ENCODE measurements at regions not wholly inside any gene's neighbourhood (a gene's known extent, or its start where the extent isn't known, plus 50 kb on each side); places are given as distances from the start of the nearest gene placed in this dataset.
"Not testable (repeated sequence)": the region's sequence is repeated elsewhere in the genome, so short reads cannot be mapped to it uniquely, and the experiment has no call there.

DNA sequence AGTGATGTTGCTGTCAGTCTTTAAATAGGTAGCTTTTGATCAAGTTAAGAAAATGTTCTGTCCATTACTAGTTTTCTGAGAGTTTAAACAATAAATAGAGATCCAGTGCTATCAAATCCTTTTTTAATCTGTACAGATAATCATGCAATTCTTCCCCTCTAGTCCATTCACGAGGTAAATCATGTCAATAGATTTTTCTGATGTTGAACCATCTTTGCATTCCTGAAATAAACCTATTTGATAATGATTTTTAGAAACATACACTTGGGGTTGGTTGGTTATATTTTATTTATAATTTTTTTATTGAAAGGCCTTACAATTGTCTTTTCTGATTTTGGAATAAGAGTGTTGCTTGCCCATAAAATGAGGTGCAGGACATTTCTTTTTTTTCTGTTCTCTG lies 95.0 kb downstream of the FAM53A start:
- DNase-seq (ENCODE audit: low read depth in 4 of 4, low spot score in 3 of 4), result no peak

DNA sequence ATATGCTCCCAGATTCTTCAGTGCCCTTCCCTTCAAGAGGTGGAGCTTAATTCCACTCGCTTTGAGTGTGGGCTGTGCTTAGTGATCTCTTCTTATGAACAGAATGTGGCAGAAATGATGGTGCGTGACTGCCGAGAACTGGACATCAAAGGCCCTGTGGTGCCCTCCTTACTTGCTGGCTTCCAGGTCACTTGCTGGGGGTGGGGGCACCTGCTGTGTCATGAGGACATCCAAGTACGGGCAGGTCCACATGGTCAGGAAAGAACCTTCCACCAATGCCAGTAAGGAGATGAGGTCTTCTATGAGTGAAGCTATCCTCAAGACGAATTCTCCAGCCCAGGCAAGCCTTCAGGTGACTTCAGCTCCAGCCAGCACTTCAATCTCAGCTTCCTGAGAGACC lies 95.8 kb downstream of the FAM53A start:
- DNase-seq (ENCODE audit: low read depth in 4 of 4, low spot score in 3 of 4), result no peak

DNA sequence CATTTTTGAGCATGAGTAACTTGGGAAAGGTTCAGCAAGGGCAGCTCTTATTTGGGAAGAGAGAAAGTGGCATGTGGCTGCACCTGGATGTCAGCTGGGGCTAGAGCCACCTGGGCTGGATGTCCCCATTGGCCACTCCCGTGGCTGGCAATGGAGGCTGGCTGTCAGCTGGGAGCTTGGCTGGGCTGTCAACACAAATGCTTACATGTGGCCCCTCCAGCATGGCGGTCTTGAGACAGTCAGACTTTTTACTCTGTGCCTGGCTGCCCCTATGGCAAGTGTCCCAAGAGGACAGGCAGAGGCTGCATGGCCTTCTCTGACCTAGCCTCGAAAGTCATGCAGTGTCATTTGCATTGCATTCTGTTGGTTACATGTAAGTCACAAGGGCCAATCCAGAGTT lies 99.6 kb downstream of the FAM53A start:
- DNase-seq (ENCODE audit: low read depth in 4 of 4, low spot score in 3 of 4), result no peak

DNA sequence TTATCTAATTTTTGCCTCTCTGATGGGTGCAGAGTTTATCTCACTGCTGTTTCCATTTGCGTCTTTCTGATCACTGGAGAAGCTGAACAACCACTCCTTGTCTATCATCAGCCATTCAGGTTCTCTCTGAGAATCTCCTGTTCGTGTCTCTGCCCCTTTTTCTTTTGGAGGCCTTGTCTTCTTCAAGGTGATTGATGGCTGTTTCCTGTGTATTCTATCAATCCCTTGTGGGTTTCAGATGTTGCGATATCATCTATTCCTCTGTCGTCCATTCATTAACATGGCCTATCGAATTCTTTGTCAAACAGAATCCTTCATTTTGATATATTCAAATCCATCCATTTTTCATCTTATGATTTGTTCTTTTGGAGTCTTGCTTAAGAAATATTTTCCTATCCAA lies 100.3 kb downstream of the FAM53A start:
- DNase-seq (ENCODE audit: low read depth in 4 of 4, low spot score in 3 of 4), result no peak

DNA sequence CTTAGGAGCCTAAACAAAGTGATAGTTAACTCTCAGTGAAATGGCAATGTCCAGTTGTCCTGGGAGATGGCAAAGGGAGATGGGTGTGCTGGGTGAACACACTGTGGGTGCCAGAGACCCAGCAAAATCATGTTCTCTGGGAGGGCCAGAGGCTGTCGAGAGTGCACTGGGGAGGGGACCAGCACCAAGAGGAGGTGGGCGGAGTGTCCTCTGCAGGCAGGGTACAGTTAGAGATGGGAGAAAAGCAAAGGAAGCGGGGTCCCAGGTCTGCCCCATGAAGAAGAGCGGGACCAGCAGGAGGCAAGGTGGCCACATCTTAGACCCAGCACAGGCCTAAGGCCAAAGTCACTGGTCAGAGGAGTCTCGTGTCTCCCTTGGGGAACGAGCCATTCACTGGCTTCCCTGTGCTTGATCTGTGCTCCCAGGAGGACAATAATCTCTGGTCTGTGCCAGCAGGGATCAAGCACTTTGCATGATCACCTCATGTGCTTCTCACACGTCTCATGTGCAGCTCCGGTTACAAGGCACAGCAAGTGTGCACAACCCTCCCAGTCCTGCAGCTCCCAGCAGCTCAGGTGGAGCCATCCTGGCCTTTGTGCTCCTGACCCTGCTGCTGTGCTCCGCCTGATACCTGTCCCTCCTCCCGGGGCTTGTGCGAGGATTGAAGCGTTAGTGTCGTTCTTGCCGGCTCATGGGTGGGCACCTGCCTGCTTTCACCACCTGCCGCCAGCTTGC lies 100.9 kb downstream of the FAM53A start:
- no peak for DNase-seq (ENCODE audit: low read depth in 4 of 4, low spot score in 3 of 4)

DNA sequence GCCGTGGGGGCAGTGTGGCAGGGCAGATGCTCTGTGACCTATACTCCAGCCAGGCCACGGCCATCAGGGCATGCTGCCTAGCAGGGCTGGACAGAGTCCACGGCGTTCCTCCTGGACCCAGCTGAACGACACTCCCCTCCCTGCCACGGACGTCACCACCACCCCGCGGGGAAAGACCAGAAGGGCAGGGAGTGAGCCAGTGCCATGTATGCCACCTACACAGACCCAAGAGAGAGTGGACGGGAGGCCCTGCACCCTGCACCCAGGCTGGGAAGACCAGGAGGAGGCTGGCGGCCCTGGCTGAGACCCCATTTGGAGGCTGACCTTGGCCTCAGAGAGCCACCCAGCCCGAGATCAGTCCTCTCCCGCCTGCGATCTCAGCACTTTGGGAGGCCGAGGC lies 101.9 kb downstream of the FAM53A start:
- no peak for DNase-seq (ENCODE audit: low read depth in 4 of 4, low spot score in 3 of 4)

DNA sequence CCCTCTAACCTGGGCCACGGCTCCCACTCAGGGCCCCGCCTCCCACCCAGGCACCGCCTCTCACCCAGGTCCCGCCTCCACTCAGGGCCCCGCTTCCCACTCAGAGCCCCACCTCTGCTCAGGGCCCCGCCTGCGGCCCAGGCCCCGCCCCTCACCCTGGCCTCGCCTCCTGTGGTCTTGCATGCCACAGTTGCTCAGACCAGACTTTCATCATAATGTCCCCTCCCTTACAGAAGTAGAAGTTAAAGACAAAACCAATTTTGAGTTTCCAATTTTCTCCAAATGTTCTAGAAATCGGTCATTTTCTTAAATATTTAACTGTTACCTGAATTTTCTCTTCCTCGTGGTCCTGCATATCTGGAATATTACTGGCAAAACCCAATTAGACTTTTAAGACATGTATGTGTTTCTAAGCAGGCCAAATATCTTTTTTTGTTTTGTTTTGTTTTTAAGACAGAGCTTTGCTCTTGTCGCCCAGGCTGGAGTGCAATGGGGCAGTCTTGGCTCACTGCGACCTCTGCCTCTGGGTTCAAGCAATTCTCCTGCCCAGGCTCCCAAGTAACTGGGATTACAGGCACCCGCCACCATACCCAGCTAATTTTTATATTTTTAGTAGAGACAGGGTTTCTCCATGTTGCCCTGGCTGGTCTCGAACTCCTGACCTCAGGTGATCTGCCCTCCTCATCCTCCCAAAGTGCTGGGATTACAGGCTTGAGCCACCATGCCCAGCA lies 102.8 kb downstream of the FAM53A start:
- not testable (repeated sequence) for DNase-seq (ENCODE audit: low read depth in 4 of 4, low spot score in 3 of 4)

DNA sequence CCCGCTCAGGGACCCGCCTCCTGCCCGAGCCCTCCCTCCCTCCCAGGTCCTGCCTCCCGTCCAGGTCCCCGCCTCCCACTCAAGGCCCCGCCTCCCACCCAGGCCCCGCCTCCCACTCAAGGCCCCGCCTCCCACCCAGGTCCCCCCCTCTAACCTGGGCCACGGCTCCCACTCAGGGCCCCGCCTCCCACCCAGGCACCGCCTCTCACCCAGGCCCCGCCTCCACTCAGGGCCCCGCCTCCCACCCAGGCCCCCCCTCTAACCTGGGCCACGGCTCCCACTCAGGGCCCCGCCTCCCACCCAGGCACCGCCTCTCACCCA lies 103.5 kb downstream of the FAM53A start:
- not testable (repeated sequence) for DNase-seq (ENCODE audit: low read depth in 4 of 4, low spot score in 3 of 4)

DNA sequence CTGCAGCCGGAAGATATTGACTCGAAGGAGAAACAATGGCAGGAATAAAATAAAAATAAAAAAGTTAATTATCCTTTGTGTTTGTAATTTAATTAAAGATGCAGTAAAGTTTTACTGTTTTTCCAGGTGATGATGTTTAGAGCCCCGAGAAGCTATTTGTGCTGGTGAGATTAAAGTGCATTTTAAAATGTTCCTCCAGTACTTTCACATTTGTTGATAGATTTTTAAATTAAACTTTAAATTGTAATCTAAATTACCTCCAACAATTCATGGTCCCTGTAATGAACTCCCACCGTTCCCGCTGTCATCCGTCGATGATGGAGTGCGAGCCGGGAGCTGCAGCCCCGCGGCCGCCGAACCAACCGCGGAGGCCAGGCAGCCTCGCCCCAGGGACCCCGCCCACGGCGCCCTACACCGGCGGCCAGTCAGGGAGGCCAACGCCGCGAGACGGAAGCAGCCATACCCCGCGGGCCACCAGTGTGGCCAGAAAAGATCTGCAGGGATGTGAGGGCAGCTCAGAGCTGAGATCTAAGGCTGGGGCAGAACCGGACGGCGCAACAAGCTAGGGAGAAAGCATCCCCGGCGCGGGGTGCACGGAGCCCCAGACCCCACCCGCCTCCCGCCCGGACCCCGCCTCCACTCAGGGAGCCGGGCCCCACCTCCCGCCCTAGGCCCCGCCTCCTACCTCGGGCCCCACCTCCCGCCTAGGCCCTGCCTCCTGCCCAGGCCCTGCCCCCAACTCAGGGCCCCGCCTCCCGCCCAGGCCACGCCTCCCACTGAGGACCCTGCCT lies 104.0 kb downstream of the FAM53A start:
- DNase-seq (ENCODE audit: low read depth in 4 of 4, low spot score in 3 of 4), result no peak

DNA sequence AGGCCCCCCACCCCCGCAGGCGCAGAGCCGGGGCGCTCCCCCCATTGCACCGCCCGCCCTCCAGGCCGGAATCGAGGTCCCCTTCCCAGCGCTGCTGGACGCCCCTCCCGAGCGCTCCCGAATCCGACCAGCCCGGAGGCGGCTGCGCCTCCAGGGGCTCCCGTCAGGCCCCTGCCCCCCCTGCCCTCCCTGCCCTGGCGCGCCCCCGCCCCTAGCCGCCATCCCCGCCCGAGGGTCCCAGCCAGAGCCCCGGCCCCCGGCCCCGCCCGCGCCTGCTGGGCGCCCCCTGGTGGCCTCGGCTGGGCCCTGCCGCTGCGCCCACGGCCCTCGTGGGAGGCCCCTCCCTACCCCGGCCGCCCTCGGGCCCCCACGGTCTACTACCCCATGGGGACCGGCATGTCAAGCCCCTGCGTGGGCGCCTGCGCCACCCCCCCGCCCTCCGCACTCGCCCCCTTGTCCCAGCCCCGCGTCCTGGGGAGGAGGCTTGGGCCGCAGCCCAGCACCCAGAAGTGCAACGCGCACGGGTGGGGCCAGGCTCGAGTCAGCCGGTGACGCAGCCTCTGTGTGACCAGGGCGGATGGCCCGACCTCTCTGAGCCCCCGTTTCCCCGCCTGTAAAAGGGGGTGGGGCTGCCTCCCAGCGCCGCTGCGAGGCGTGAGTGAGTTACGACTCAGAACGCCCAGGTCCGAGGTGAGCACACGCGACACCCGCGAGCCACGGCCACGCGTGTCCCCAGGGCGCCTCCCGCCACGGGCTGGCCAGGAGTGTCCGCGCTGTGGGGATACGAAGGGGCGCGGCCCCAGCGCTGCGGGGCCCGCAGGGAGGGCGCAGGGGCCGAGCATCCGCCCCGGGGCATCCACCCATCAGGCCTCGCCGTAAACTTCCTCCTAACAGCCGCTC lies 104.9 kb downstream of the FAM53A start:
- DNase-seq (ENCODE audit: low read depth in 4 of 4, low spot score in 3 of 4), result no peak

DNA sequence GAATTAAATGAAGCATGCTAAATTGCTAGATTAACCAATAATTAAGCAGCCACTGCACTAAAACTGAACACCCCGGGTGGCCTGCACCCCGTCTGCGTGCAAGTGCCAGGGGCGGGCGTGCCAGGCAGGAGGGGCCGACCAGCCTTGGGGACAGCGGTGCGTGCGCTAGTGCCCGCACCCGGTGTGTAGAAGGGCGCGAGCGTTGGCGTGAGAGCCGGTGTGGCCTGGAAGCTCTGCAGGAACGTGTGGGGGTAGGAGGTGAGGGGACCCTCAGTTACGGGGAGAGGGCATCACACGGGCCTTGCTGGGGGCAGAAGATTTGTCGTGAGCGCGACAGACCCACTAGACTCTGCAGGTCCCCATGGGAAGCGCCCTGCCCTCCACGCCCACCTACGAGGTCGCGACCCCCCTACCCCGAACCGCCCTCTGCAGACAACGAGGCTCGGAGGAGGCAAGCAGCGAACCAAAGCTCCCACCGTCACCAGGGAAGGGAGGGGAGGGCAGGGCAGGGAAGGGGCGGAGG lies 105.8 kb downstream of the FAM53A start:
- no peak for DNase-seq (ENCODE audit: low read depth in 4 of 4, low spot score in 3 of 4)

DNA sequence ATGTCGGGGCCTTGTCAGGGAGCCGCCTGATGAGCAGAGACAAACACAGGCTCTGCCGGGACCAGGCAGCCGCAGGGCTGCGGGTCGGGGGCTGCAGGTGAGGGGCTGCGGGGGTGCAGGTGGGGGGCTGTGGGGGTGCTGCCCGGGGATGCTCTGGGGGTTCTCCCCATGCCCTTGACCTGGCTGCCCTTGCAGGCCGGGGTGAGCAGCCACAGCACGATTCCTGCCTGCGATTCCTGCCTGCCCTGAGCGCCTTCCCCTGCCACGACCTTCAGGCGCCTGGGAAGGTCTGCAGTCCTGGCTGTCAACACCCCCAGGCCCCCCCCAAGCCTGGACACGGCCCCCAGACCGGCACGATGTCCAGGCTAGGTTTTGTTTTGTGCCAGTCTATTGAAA lies 106.3 kb downstream of the FAM53A start:
- no peak for DNase-seq (ENCODE audit: low read depth in 4 of 4, low spot score in 3 of 4)

DNA sequence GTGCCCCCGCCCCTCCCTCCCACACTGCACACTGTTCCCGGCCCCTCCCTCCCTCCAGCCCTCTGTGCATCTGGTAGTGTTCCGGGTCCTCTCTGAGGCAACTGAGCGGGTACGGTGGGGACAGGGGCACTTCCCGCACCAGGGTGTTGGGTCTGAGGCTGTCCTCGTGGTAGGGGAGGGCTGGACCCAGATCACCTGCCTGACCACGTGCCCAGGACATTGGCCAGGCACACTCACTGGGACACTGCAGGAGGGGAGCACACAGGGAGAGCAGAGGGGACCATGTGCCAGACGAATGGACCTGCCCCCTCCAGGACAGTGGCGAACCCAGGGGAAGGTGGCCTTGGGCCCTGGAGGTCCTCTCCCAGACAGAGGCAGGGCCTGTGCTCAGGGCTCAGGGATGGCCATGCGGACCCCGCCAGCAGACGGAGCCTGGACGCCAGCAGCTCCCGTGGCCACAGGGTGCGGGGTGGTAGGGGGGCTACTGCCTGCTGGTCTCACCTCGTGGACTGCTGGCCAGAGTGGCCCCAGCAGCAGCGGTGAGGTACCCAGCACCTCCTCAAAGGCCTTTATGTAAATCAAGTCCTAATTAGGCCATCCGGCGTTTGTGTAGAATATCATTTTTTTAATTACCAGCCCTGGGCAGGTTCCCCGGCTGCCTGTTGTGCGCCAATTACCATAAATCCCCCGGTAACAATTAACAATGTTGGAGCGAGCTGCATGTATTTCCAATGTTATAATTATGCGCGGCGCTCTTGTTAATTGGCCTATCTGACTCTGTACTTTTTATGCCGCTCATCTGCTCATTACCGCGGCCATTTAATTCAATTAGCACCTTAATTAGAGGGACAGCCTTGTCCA lies 106.9 kb downstream of the FAM53A start:
- DNase-seq (ENCODE audit: low read depth in 4 of 4, low spot score in 3 of 4), result no peak

DNA sequence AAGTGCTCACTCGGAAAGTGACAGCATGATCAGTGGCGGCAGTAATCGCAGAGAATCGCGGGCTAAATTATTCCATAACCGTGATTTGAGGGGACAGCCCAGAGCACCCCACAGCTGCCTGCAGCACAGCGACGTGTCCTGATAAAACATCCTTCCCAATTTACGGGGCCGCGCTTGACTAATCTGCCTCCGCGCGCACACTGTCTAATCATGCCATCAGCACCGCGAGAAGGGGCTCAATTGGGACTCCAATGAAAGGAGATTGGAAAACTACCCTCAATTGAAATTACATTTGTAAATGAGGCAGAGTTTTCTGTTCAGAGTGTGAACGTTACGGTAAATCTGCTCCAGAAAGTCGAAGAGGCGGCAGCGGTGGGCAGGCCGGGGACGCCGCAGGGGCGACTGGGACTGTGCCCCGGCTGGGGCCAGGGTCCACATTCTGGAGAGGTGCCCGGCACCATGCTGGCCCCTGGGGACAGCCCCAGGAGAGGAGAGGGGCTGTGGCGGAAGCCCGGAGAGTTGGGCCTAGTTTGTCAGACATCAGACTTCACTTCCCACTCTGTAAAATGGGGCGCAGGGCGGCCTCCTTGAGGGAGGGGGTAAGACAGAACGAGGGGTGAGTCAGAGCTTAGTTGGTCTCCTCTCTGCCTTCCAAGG lies 107.7 kb downstream of the FAM53A start:
- no peak for DNase-seq (ENCODE audit: low read depth in 4 of 4, low spot score in 3 of 4)

DNA sequence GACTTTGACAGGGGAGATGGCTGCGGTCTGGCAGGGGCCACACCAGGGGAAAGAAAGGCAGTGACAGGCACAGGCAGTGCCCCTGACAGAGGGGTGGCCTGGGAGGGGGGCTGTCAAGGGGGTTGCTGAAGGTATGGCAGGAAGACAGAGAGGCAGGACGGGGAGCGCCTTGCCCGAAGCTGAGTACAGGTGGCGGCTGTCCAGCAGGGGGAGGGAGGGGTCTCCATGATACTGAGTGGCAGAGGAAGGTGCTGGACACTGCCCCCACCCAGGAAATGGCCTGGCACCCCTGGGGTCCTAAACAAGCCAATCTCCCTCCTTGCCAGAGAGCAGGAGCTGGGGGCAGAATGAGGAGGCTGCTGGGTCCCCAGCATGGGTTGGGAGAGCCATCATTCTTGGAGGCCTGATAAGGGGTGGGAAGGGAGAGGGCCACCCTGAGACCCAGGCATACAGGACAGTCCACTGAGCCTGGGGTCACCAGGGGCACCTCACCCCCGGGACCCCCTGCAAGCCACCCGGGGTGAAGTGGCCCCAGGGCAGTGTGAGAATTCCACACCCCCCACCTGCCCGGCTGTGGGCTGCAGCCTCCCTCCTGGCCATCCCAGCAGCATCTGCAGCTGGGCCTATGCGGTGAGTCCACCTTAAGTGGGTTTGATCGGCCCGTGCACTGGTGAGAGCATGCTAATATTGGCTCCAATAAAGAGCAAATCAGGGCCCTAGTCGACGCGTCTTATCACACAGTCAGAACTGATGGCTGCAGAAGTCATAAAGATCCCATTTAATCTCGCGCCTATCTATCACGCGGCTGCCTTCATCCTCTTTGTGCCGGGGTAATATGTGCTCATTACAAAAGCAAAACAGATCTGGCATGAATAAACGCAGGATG lies 108.5 kb downstream of the FAM53A start:
- no peak for DNase-seq (ENCODE audit: low read depth in 4 of 4, low spot score in 3 of 4)

DNA sequence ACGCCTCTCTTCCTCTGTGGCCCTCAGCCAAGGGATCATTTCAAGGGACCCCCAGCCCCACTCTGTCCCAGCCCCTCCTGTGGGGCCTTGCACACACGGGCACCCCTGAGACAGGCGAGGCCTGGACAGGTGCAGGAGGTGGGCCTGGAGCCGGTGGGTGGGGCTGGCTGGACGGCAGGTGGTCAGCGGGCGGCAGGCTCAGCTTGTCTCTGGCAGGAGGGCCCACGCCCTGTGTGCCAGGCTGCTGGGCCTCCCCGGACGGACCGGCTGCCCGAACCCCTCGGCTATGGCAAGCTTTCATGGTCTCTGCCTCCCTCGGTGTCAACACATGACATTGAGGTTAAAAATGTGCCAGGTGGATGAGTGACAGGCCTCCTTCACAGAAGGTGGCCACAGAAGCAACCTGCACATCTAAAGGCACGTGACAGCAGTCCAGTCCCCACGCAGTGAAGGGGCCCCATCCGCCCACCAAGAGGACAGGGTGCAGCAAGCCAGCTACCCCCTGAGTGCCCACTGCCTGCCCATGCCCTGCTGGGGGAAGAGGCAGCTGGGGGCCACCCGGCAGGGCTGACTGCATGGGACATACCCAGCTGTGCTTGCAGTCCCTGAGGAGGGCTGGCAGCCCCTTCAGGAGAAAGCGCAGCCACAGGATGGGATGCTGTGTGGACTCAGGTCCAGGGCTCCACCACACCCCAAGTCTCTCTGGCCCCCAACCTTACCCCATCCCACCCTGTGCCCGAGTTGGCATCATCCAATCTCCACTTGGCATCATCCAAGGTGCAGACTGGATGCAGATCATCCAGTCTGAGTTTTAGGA lies 109.3 kb downstream of the FAM53A start:
- DNase-seq (ENCODE audit: low read depth in 4 of 4, low spot score in 3 of 4), result no peak

DNA sequence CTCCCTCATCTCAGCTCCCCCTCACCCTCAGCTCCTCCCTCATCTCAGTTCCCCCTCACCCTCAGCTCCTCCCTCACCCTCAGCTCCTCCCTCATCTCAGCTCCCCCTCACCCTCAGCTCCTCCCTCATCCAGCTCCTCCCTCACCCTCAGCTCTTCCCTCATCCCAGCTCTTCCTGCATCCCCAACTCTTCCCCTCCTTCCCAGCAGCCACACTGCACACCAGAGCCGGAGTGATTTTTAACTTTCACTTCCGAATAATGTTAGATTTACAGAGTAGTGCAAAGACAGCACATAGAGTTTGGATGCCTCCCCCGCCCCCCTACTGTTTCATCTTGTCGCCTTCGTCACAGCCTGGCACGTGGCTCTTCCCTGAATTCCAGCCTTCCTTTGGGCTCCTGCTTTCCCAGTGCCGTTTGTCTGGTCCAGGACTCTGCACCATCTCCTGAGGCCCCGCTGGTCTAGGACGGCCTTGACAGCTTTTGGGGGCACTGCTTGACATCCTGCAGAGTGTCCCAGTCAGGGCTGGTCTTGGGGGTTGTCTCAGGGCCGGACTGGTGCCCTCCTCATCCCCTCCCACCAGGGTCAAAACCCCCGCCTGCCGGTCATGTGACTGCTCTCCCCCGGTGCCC lies 110.2 kb downstream of the FAM53A start:
- DNase-seq (ENCODE audit: low read depth in 4 of 4, low spot score in 3 of 4), result no peak

Measured in left renal pelvis (tissue), 4 donors.